ENCODE measurements at regions not wholly inside any gene's neighbourhood (a gene's known extent, or its start where the extent isn't known, plus 50 kb on each side); places are given as distances from the start of the nearest gene placed in this dataset.

- ATAC-seq (no peak), DNase-seq (no peak)
- Mint-ChIP-seq H3K27ac (no peak overlapping the region), H3K36me3 (ENCODE audit: low read depth) (peaks cover 5% of the 10 kb centered on the region), H3K27me3 (peaks cover 79% of the 10 kb centered on the region), H3K4me1 (peaks cover 15% of the 10 kb centered on the region), H3K4me3 (no peak overlapping the region)
- H3K9me3 ChIP-seq (ENCODE audit: control insufficient read depth, low read length, poor library complexity, severe bottlenecking): no peaks in the 10 kb centered on the region
Measured at GRCh38 chr1:89466307-89466930, 58.2 kb upstream of the LRRC8B start.

GRCh38 chr1:89472253-89472652 is 52.4 kb upstream of the LRRC8B start:
- no peaks in the 10 kb centered on the region for H3K4me1 Mint-ChIP-seq
- H3K27me3 Mint-ChIP-seq: peaks cover 25% of the 10 kb centered on the region
- no peak overlapping the region for H3K4me3 Mint-ChIP-seq
- H3K9me3 ChIP-seq (ENCODE audit: control insufficient read depth, low read length, poor library complexity, severe bottlenecking): peaks cover 4% of the 10 kb centered on the region
- no peaks in the 10 kb centered on the region for H3K36me3 Mint-ChIP-seq (ENCODE audit: low read depth)
- ATAC-seq (no peak), DNase-seq (no peak)
- H3K27ac Mint-ChIP-seq: no peak overlapping the region

GRCh38 chr1:89472886-89473417 is 51.7 kb upstream of the LRRC8B start:
- H3K27me3 Mint-ChIP-seq: peaks cover 21% of the 10 kb centered on the region
- DNase-seq: no peak
- no peak overlapping the region for H3K4me3 Mint-ChIP-seq

More at GRCh38 chr1:89472886-89473417, 51.7 kb upstream of the LRRC8B start:
- no peaks in the 10 kb centered on the region for H3K4me1 Mint-ChIP-seq
- ATAC-seq: no peak
- no peaks in the 10 kb centered on the region for H3K36me3 Mint-ChIP-seq (ENCODE audit: low read depth)
- peaks cover 4% of the 10 kb centered on the region for H3K9me3 ChIP-seq (ENCODE audit: control insufficient read depth, low read length, poor library complexity, severe bottlenecking)
- no peak overlapping the region for H3K27ac Mint-ChIP-seq

All from T-helper 17 cell (primary cell).